OCI-M2 (cell line): ENCODE measurements at regions not wholly inside any gene's neighbourhood (a gene's known extent, or its start where the extent isn't known, plus 50 kb on each side); places are given as distances from the start of the nearest gene placed in this dataset.

Source experiments
- DNase-seq: peaks from one replicate; lab custom pipeline; 2025; ENCODE audit not compliant: unreplicated experiment; lab: John Stamatoyannopoulos, UW

GRCh38 chr5:91906494-91906893, 523.4 kb upstream of the ARRDC3 start:
- DNase-seq, result no peak

- no peak for DNase-seq
Measured at GRCh38 chr5:91906027-91906426, 522.9 kb upstream of the ARRDC3 start.

DNA sequence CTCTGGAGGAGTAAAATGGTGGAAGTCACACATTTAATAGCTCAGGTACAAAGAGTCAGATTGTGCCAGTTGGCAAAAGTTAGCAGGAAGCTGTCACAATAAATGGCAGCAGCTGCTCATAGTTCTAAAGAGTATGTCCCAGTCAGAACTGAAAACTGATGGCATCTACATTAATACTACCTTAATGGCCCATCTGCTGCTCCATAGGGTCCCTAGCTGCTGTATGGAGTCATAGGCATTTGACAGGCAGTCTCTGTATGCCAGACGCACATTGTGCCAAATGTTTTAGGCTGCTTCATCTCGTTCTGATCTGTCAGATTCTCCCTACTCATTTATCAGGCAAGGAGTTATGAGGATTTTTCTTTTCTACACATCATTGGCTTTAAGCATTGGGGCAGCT, 515.8 kb upstream of the ARRDC3 start:
- no peak for DNase-seq

DNA sequence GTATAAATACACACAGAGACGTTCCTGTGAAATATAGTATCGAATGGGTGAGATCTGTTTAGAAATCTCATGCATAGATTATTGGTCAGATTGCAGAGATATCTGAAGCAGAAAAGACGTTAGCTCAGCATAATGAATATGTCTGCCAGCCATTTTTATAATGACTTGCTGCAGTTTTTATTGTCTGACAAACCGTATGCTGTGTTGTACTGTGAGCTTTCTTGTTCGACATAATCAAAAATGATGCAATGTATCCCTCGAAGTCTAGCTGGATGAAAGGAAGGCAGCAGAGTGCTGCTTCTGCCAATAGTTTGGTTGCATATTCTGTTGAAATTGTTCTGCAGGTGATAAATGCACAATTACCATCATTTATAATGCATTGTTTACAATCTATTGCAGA, 514.9 kb upstream of the ARRDC3 start:
- no peak for DNase-seq

GRCh38 chr5:91888810-91889209, 505.7 kb upstream of the ARRDC3 start:
- DNase-seq, result no peak

GRCh38 chr5:91885291-91886265, 502.5 kb upstream of the ARRDC3 start:
- DNase-seq, result no peak

GRCh38 chr5:91884036-91884435, 500.9 kb upstream of the ARRDC3 start:
- no peak for DNase-seq

GRCh38 chr5:91875196-91875779, 492.2 kb upstream of the ARRDC3 start:
- DNase-seq, result no peak

GRCh38 chr5:91867799-91868198, 484.7 kb upstream of the ARRDC3 start:
- no peak for DNase-seq

DNA sequence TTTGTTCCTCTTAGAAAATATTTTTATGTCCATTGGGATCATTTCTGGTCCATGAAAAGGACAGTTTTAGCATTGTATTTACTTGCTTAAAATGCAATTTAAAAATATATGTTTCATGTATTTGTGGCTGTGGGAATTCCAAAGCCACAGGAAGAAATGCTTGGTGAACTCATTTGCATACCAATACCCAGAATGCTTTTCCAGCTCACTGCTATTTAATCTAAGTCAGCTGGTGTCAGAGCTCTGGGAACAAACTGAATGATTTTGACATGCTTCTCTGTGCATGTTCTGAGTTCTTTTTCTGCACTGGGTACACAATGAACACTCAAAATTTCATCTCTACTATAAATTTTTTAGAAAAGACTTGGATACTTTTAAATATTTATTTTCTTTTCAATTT, 482.8 kb upstream of the ARRDC3 start:
- no peak for DNase-seq

DNA sequence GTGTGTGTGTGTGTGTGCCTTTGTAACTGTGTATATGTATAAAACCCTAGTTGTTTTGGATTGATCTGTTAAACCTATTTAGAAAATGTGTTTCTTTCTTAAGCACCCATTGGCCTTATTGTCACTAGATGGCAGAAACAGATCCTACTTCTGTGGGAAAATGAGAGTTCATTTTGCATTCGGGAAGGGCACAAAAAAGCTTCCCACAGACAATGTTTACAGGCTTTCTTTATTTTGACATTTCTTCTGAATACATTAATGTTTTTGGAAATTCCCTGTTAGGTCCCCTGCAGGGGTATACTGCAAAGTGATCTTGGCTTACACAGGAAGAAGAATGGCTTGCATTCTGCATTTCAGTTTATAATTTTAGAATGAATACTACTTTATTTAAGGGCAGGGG, 481.8 kb upstream of the ARRDC3 start:
- DNase-seq, result no peak

GRCh38 chr5:91851670-91852069, 468.6 kb upstream of the ARRDC3 start:
- DNase-seq, result no peak

DNA sequence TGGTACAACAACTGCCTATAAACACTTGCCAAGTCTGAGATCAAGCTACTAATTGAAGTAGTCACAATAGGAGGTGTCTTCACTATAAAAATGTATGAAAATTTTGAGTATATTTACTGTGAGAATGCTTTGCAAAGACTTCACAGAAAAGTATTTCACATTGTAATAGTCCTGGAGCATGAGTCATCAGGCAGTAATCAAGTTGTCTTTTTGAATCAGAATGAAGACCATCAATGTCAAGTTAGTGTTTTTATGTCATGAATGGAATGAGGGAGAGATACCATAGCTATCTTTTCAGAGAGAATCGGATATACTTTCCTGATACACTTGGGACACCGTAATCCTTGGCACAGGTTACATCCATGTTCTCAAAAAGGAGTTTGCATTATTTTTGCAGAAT, 466.9 kb upstream of the ARRDC3 start:
- DNase-seq, result no peak

- no peak for DNase-seq
Measured at GRCh38 chr5:91849069-91849468, 466.0 kb upstream of the ARRDC3 start.

- DNase-seq, result no peak
Measured at GRCh38 chr5:91848453-91848852, 465.3 kb upstream of the ARRDC3 start.

DNA sequence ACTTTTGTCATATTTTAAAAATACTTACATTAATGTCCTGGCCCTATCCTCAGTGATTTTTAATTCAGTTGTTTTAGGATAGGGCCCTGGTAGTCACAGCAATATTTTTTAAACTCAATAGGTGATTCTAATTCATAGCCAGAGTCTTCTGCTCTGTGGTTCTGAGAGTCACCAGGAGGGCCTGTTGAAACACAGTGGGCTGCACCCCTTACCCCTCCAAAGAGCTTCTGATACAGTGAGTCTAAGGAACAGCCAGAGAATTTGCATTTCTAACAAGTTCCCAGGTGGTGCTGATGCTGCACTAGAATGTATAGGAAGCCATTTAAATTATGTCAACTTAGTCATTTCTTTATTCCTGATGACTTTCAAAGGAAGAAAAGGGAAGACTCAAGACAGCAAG, 458.3 kb upstream of the ARRDC3 start:
- no peak for DNase-seq

- DNase-seq, result no peak
Measured at GRCh38 chr5:91840412-91840811, 457.3 kb upstream of the ARRDC3 start.

- no peak for DNase-seq
Measured at GRCh38 chr5:91839721-91840120, 456.6 kb upstream of the ARRDC3 start.

- DNase-seq, result no peak
Measured at GRCh38 chr5:91839233-91839632, 456.1 kb upstream of the ARRDC3 start.

GRCh38 chr5:91830361-91830953, 447.3 kb upstream of the ARRDC3 start:
- DNase-seq, result no peak

- DNase-seq, result no peak
Measured at GRCh38 chr5:91825618-91826017, 442.5 kb upstream of the ARRDC3 start.

DNA sequence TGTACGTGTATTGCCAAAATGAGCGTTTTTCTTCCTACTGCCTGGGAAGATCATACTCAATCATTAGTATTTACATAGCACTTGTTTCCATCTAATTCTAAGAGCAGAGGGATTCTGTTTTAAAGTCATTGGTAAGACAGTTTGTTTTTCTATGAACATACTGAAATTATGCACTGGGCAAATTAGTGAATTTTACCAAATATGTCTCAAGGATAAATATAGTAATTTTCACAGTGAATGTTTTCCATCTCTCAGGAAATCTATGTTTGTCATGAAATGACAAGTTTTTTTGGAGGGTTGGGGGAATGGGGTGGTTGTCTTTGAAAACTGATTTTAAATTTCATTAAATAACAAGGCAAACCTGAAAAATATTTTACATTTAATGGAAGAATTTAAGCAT, 441.3 kb upstream of the ARRDC3 start:
- no peak for DNase-seq
